ENCODE measurements at regions not wholly inside any gene's neighbourhood (a gene's known extent, or its start where the extent isn't known, plus 50 kb on each side); places are given as distances from the start of the nearest gene placed in this dataset.

- no peak for DNase-seq
Measured at GRCh38 chr16:55126456-55126855, 195.8 kb downstream of the IRX5 start.

GRCh38 chr16:55130456-55130855 is 193.5 kb upstream of the IRX6 start:
- no peak for DNase-seq

- no peak for DNase-seq
Measured at GRCh38 chr16:55130911-55131310, 193.1 kb upstream of the IRX6 start.

GRCh38 chr16:55133654-55134053 is 190.3 kb upstream of the IRX6 start:
- no peak for DNase-seq

- no peak for DNase-seq
Measured at GRCh38 chr16:55136356-55137150, 187.4 kb upstream of the IRX6 start.

GRCh38 chr16:55138298-55138697 is 185.7 kb upstream of the IRX6 start:
- no peak for DNase-seq

GRCh38 chr16:55142405-55142804 is 181.6 kb upstream of the IRX6 start:
- DNase-seq: no peak

GRCh38 chr16:55144651-55145050 is 179.4 kb upstream of the IRX6 start:
- no peak for DNase-seq

GRCh38 chr16:55145771-55146603 is 178.0 kb upstream of the IRX6 start:
- DNase-seq: no peak

- peak; percentile 81 for DNase-seq
Measured at GRCh38 chr16:55146966-55147365, 177.0 kb upstream of the IRX6 start.

GRCh38 chr16:55147396-55147795 is 176.6 kb upstream of the IRX6 start:
- DNase-seq: no peak

- DNase-seq: no peak
Measured at GRCh38 chr16:55149622-55150021, 174.4 kb upstream of the IRX6 start.

- DNase-seq: no peak
Measured at GRCh38 chr16:55151561-55152305, 172.3 kb upstream of the IRX6 start.

GRCh38 chr16:55152875-55153390 is 171.1 kb upstream of the IRX6 start:
- no peak for DNase-seq

GRCh38 chr16:55154262-55154661 is 169.7 kb upstream of the IRX6 start:
- no peak for DNase-seq

- no peak for DNase-seq
Measured at GRCh38 chr16:55154956-55155355, 169.0 kb upstream of the IRX6 start.

- no peak for DNase-seq
Measured at GRCh38 chr16:55155815-55156214, 168.2 kb upstream of the IRX6 start.

GRCh38 chr16:55169780-55170179 is 154.2 kb upstream of the IRX6 start:
- no peak for DNase-seq

- DNase-seq: no peak
Measured at GRCh38 chr16:55171241-55171640, 152.8 kb upstream of the IRX6 start.

GRCh38 chr16:55175389-55175788 is 148.6 kb upstream of the IRX6 start:
- DNase-seq: no peak

- no peak for DNase-seq
Measured at GRCh38 chr16:55176901-55177300, 147.1 kb upstream of the IRX6 start.

GRCh38 chr16:55179411-55179810 is 144.6 kb upstream of the IRX6 start:
- DNase-seq: no peak

All from NCI-H524 treated with DMSO at 0.1 percent for 48 hours (cell line).